ENCODE measurements at regions not wholly inside any gene's neighbourhood (a gene's known extent, or its start where the extent isn't known, plus 50 kb on each side); places are given as distances from the start of the nearest gene placed in this dataset.
"Not testable (repeated sequence)": the region's sequence is repeated elsewhere in the genome, so short reads cannot be mapped to it uniquely, and the experiment has no call there.

DNA sequence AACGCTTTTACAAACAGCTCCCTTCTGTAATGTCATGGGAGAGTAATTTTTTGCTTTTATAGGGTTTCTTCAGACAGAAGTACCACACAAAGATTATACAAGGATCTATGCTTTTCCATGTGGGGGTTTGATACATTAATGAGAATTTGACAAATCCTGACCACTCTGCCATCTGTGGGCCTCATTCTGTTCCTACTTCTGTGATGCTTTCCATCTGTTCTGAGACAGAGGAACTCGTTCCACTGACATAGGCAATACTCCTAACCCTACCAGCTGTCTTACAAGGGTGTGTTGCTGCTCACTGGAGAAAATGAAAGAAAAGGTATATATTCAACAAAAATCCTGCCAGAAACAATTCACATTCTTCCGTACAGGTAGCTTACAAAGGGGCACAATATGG is 59.4 kb upstream of the NAMPT start:
- Mint-ChIP-seq H3K27me3 (ENCODE audit: low read depth) (no peaks in the 10 kb centered on the region), H3K9me3 (ENCODE audit: low read depth) (peaks cover 35% of the 10 kb centered on the region), H3K4me3 (ENCODE audit: unreplicated experiment) (no peak overlapping the region), H3K36me3 (ENCODE audit: low read depth) (peaks cover 7% of the 10 kb centered on the region), H3K27ac (ENCODE audit: unreplicated experiment) (no peak overlapping the region), H3K4me1 (ENCODE audit: low read depth) (no peaks in the 10 kb centered on the region)
- TF ChIP-seq, protein P1, sequence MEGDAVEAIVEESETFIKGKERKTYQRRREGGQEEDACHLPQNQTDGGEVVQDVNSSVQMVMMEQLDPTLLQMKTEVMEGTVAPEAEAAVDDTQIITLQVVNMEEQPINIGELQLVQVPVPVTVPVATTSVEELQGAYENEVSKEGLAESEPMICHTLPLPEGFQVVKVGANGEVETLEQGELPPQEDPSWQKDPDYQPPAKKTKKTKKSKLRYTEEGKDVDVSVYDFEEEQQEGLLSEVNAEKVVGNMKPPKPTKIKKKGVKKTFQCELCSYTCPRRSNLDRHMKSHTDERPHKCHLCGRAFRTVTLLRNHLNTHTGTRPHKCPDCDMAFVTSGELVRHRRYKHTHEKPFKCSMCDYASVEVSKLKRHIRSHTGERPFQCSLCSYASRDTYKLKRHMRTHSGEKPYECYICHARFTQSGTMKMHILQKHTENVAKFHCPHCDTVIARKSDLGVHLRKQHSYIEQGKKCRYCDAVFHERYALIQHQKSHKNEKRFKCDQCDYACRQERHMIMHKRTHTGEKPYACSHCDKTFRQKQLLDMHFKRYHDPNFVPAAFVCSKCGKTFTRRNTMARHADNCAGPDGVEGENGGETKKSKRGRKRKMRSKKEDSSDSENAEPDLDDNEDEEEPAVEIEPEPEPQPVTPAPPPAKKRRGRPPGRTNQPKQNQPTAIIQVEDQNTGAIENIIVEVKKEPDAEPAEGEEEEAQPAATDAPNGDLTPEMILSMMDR (IDR thresholded peaks at IDR 0.05): no peak
- no peak for DNase-seq (ENCODE audit: low spot score)

DNA sequence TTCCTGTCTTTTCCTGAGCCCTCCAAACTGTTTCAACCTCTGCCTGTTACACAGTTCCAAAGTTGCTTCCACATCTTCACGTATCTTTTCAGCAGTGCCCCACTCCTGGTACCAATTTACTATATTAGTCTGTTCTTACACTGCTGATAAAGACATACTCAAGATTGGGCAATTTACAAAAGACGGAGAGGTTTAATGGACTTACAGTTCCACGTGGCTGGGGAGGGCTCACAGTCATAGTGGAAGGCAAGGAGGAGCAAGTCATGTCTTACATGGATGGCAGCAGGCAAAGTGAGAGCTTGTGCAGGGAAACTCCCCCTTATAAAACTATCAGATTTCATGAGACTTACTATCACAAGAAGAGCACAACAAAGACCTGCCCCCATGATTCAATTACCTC is 57.3 kb upstream of the NAMPT start:
- not testable (repeated sequence) for H3K27me3 Mint-ChIP-seq (ENCODE audit: low read depth); H3K27ac Mint-ChIP-seq (ENCODE audit: unreplicated experiment)
- peaks cover 32% of the 10 kb centered on the region for H3K9me3 Mint-ChIP-seq (ENCODE audit: low read depth)

GRCh38 chr7:106340247-106340596 is 55.4 kb upstream of the NAMPT start:
- DNase-seq (ENCODE audit: low spot score); H3K27ac Mint-ChIP-seq (ENCODE audit: unreplicated experiment); H3K4me1 Mint-ChIP-seq (ENCODE audit: low read depth); H3K36me3 Mint-ChIP-seq (ENCODE audit: low read depth); H3K27me3 Mint-ChIP-seq (ENCODE audit: low read depth); H3K4me3 Mint-ChIP-seq (ENCODE audit: unreplicated experiment): not testable (repeated sequence)
- H3K9me3 Mint-ChIP-seq (ENCODE audit: low read depth): peaks cover 32% of the 10 kb centered on the region

More for the DNA sequence above, 57.3 kb upstream of the NAMPT start:
- not testable (repeated sequence) for H3K4me1 Mint-ChIP-seq (ENCODE audit: low read depth); H3K4me3 Mint-ChIP-seq (ENCODE audit: unreplicated experiment); H3K36me3 Mint-ChIP-seq (ENCODE audit: low read depth); DNase-seq (ENCODE audit: low spot score)

DNA sequence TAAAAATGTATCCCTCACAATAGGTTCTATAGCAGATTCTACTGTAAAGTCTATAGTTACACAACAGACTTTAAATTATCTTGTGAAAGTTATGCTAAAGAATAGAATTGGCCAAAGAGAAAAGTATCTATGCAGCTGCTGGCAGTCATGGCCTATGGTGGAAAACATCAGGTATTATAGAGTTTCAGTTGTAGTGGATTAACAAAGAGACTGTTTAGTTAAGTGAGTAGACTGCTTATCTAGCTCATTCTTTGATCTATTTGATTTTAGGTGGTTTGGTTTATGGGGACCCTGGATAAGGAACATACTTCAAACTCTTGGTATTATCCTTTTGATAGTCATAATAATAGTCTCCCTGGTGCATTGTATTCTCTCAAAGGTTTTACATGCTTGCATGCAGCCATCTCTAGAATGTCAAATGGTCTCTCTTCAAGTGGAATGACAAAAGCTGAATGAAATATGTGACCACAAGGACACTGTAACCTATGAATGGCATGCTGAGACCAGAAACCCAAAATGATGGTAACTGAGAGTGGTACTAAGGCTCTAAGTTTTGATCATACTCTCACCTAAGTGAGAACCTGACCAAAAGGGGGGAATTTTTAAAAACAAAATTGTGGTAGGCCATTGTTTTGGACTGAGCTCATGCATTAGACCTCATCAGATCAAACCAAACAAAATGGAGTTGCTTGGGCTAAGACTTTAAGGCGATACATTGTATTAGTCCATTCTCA is 54.9 kb upstream of the NAMPT start:
- H3K27ac Mint-ChIP-seq (ENCODE audit: unreplicated experiment): no peak overlapping the region
- TF ChIP-seq, protein P1 (IDR thresholded peaks at IDR 0.05): no peak
- peaks cover 3% of the 10 kb centered on the region for H3K36me3 Mint-ChIP-seq (ENCODE audit: low read depth)
- no peak for DNase-seq (ENCODE audit: low spot score)
- peaks cover 4% of the 10 kb centered on the region for H3K27me3 Mint-ChIP-seq (ENCODE audit: low read depth)
- peaks cover 32% of the 10 kb centered on the region for H3K9me3 Mint-ChIP-seq (ENCODE audit: low read depth)
- no peaks in the 10 kb centered on the region for H3K4me1 Mint-ChIP-seq (ENCODE audit: low read depth)
- no peak overlapping the region for H3K4me3 Mint-ChIP-seq (ENCODE audit: unreplicated experiment)

- DNase-seq (ENCODE audit: low spot score): no peak
- H3K27ac Mint-ChIP-seq (ENCODE audit: unreplicated experiment): no peak overlapping the region
- no peaks in the 10 kb centered on the region for H3K4me1 Mint-ChIP-seq (ENCODE audit: low read depth)
- H3K36me3 Mint-ChIP-seq (ENCODE audit: low read depth): peaks cover 3% of the 10 kb centered on the region
- peaks cover 4% of the 10 kb centered on the region for H3K27me3 Mint-ChIP-seq (ENCODE audit: low read depth)
- TF ChIP-seq, protein P1 (IDR thresholded peaks at IDR 0.05): no peak
- H3K4me3 Mint-ChIP-seq (ENCODE audit: unreplicated experiment): no peak overlapping the region
- H3K9me3 Mint-ChIP-seq (ENCODE audit: low read depth): peaks cover 32% of the 10 kb centered on the region
These were observed 53.0 kb upstream of the NAMPT start for GRCh38 chr7:106337754-106338153.

GRCh38 chr7:106335814-106336213 is 51.0 kb upstream of the NAMPT start:
- TF ChIP-seq, protein P1 (IDR thresholded peaks at IDR 0.05): no peak
- Mint-ChIP-seq H3K36me3 (ENCODE audit: low read depth) (no peaks in the 10 kb centered on the region), H3K27ac (ENCODE audit: unreplicated experiment) (no peak overlapping the region), H3K9me3 (ENCODE audit: low read depth) (peaks cover 20% of the 10 kb centered on the region), H3K4me3 (ENCODE audit: unreplicated experiment) (no peak overlapping the region), H3K27me3 (ENCODE audit: low read depth) (peaks cover 4% of the 10 kb centered on the region), H3K4me1 (ENCODE audit: low read depth) (no peaks in the 10 kb centered on the region)
- DNase-seq (ENCODE audit: low spot score): no peak
